Sciatic nerve (tissue), 2 donors: ENCODE measurements at regions not wholly inside any gene's neighbourhood (a gene's known extent, or its start where the extent isn't known, plus 50 kb on each side); places are given as distances from the start of the nearest gene placed in this dataset.
A peak's percentile ranks its signal among the peaks of the same experiment; 100 is the strongest.
"Not testable (repeated sequence)": the region's sequence is repeated elsewhere in the genome, so short reads cannot be mapped to it uniquely, and the experiment has no call there.

ENCODE experiments used
- ATAC-seq: fragments of 200-7000 bp; cut with Tn5 transposase; one replicate; pipeline ENCODE4 v1.9.1; 2020; ENCODE audit warnings: mild to moderate bottlenecking, moderate library complexity
- DNase-seq: peaks from one replicate; pipeline ENCODE4 v3.0.0-alpha.2; 2020; ENCODE audit warnings: low spot score
- intact Hi-C: fragments of 100-400 bp; cut with DNase I; formaldehyde crosslinking; loops from one replicate; pipeline ENCODE4 v1.14.2; 2022
- donor health status: DM: no; HTN: no; CAD: no.
- donor health status: DM: no; HTN: no; CAD: no.

GRCh38 chr12:90481748-90482147 is 473.2 kb downstream of the CCER1 start:
- intact Hi-C loops: no loop called here
- ATAC-seq (no peak), DNase-seq (no peak)

GRCh38 chr12:90479237-90479636 is 475.7 kb downstream of the CCER1 start:
- DNase-seq: no peak
- intact Hi-C loops: no loop called here

GRCh38 chr12:90473831-90474230 is 481.1 kb downstream of the CCER1 start:
- DNase-seq: no peak
- ATAC-seq: no peak
- intact Hi-C loops: no loop called here

More at GRCh38 chr12:90479237-90479636, 475.7 kb downstream of the CCER1 start:
- no peak for ATAC-seq

GRCh38 chr12:90460681-90461080 is 494.3 kb downstream of the CCER1 start:
- ATAC-seq (no peak), DNase-seq (no peak)
- intact Hi-C loops: no loop called here

- intact Hi-C loops: loop anchor here (1.0 kb wide), 1 partner anchor 49 kb away; no protein-coding TSS in a partner anchor
- ATAC-seq (no peak), DNase-seq (no peak)
These were observed 498.7 kb downstream of the CCER1 start for GRCh38 chr12:90456248-90456647.

GRCh38 chr12:90455756-90456155 is 499.2 kb downstream of the CCER1 start:
- intact Hi-C loops: loop anchor here (1.0 kb wide), 1 partner anchor 48 kb away; no protein-coding TSS in a partner anchor
- DNase-seq (no peak), ATAC-seq (no peak)

- DNase-seq (no peak), ATAC-seq (no peak)
- intact Hi-C loops: no loop called here
These were observed 505.4 kb downstream of the CCER1 start for GRCh38 chr12:90449611-90450010.

- intact Hi-C loops, ATAC-seq, DNase-seq: not testable (repeated sequence)
These were observed 511.5 kb downstream of the CCER1 start for GRCh38 chr12:90443466-90443865.

GRCh38 chr12:90441431-90441830 is 513.5 kb downstream of the CCER1 start:
- no peak for ATAC-seq
- DNase-seq: no peak

GRCh38 chr12:90428881-90429280 is 526.1 kb downstream of the CCER1 start:
- ATAC-seq (no peak), DNase-seq (no peak)
- intact Hi-C loops: no loop called here

More at GRCh38 chr12:90441431-90441830, 513.5 kb downstream of the CCER1 start:
- intact Hi-C loops: no loop called here

- no peak for DNase-seq
- ATAC-seq: peak; percentile 89
These were observed 526.5 kb downstream of the CCER1 start for GRCh38 chr12:90428465-90428864.

GRCh38 chr12:90423965-90424364 is 531.0 kb downstream of the CCER1 start:
- intact Hi-C loops: no loop called here
- ATAC-seq (no peak), DNase-seq (no peak)

More at GRCh38 chr12:90428465-90428864, 526.5 kb downstream of the CCER1 start:
- intact Hi-C loops: no loop called here

GRCh38 chr12:90410962-90411361 is 544.0 kb downstream of the CCER1 start:
- ATAC-seq (no peak), DNase-seq (no peak)
- intact Hi-C loops: no loop called here

GRCh38 chr12:90407841-90408240 is 547.1 kb downstream of the CCER1 start:
- ATAC-seq: no peak
- intact Hi-C loops: loop anchor here (1.0 kb wide), 1 partner anchor 48 kb away; no protein-coding TSS in a partner anchor
- no peak for DNase-seq

- DNase-seq: no peak
- no peak for ATAC-seq
- intact Hi-C loops: no loop called here
These were observed 550.9 kb downstream of the CCER1 start for GRCh38 chr12:90404071-90404470.

- no peak for ATAC-seq
- intact Hi-C loops: no loop called here
These were observed 553.8 kb downstream of the CCER1 start for GRCh38 chr12:90401185-90401584.

GRCh38 chr12:90399357-90399756 is 555.6 kb downstream of the CCER1 start:
- ATAC-seq (no peak), DNase-seq (no peak)
- intact Hi-C loops: no loop called here

More at GRCh38 chr12:90401185-90401584, 553.8 kb downstream of the CCER1 start:
- DNase-seq: no peak

- intact Hi-C loops: no loop called here
- DNase-seq (no peak), ATAC-seq (no peak)
These were observed 556.6 kb downstream of the CCER1 start for GRCh38 chr12:90398285-90398836.

GRCh38 chr12:90396556-90396955 is 558.4 kb downstream of the CCER1 start:
- DNase-seq (no peak), ATAC-seq (no peak)
- intact Hi-C loops: no loop called here

- ATAC-seq: no peak
- intact Hi-C loops: no loop called here
These were observed 561.3 kb downstream of the CCER1 start for GRCh38 chr12:90393652-90394051.

GRCh38 chr12:90393089-90393488 is 561.9 kb downstream of the CCER1 start:
- ATAC-seq (no peak), DNase-seq (no peak)
- intact Hi-C loops: no loop called here

More at GRCh38 chr12:90393652-90394051, 561.3 kb downstream of the CCER1 start:
- no peak for DNase-seq
